GM18498 (cell line): ENCODE measurements at regions not wholly inside any gene's neighbourhood (a gene's known extent, or its start where the extent isn't known, plus 50 kb on each side); places are given as distances from the start of the nearest gene placed in this dataset.
"Not testable (repeated sequence)": the region's sequence is repeated elsewhere in the genome, so short reads cannot be mapped to it uniquely, and the experiment has no call there.

Experiments
- ATAC-seq: cut with Tn5 transposase; IDR thresholded peaks from one replicate; pipeline ENCODE4 v1.9.1; 2021; ENCODE audit warnings: mild to moderate bottlenecking, moderate library complexity; ENCODE audit not compliant: unreplicated experiment

DNA sequence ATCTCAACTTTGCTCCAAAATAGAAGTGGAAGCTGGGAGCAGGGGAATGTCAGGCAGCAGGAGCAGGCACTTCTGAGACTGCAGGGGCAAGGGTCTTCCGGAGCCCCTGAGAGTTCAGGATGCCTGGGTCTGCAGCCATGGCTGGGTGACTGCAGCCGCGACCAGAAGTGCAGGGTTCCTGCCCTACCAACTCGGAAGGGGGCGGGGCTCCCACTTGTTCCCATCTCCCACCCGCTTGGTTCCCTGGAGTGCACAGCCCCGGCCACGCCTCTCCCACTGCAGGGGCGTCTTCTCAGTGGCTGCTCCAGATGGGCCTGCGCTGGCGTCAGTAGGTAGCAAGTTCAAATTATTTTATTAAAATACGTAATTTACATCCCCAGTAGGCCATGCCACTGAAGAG is 1631.7 kb downstream of the OLFM4 start:
- ATAC-seq: no peak

- no peak for ATAC-seq
Observed at GRCh38 chr13:54676526-54677113, 1648.0 kb downstream of the OLFM4 start.

GRCh38 chr13:54682184-54682583 is 1653.6 kb downstream of the OLFM4 start:
- no peak for ATAC-seq

DNA sequence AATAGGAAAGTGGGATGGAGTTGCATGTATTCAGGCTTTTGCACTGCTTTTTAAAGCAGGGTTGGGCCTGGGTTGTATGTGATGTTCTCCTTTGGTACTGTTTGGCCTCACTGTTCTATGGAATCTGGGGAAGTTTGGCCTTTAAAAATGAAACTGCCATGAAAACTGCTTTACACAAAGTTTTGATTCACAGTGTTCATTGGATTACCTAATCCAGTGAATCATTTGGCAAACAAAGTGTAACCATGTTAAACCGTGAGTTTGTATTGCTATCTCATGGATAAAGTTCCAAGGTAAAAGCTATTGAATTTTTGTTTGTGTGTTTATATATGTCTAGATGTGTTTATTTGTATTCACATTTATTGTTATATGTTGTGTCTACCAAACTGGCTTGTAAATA is 1658.6 kb downstream of the OLFM4 start:
- no peak for ATAC-seq

DNA sequence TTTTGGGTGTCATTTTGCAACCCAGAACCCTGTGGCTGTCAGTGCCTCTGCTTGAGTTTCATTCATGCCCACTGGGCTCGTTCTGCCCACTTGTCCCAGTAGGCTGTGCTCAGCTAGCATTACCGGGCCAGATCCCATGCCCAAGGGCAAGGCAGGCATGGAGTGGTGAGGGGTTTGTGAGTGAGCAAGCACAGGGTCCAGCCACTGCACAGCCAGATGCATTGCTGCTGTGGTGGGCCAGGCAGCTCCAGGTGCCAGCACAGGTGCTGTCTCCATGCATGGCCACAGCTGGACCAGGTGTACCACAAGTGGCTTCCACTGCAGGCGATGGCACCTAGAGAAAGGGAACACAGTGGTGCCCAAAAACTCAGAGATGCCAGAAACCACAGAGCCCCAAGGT is 1671.2 kb downstream of the OLFM4 start:
- ATAC-seq: no peak

- ATAC-seq: no peak
Observed at GRCh38 chr13:54705738-54706137, 1677.1 kb downstream of the OLFM4 start.

GRCh38 chr13:54706336-54706735 is 1677.7 kb downstream of the OLFM4 start:
- ATAC-seq: no peak

DNA sequence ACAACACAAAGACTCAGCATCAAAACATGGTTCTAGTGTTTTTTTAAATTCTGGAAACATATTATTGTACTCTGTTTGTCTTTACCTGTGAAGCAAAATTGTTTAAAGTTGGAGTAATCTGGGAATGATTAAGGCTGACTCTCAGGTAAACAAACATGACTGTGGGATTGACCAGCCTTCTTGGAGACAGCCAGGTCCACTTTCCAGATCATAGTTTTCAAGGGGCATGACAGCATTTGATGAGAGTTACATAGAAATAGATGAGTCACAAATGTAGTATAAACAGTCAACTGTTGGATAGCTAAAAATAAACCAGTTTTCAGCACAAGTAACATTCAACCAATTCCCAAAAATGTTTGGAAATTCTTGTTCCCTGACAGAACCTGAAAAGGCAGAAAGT is 1680.9 kb downstream of the OLFM4 start:
- ATAC-seq: no peak

- ATAC-seq: no peak
Observed at GRCh38 chr13:54733639-54734038, 1705.0 kb downstream of the OLFM4 start.

GRCh38 chr13:54737211-54737610 is 1708.6 kb downstream of the OLFM4 start:
- ATAC-seq: not testable (repeated sequence)

DNA sequence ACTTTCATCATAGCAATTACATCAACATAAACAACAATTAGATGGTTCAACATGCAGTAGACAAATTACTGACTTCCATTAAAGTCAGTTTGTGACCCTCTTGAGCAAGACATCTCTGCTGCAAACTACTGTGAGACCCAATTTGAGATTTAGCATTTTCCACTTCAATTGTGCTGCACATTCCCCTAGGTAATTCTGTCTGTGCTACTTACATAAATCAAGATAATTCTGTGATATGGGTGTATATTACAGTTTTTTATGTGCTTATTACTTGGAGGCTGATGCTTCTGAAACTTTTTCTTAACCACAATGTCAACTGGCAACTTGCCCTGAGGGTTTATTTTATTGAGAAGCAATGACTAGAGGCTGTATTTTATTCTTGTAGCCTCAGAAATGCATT is 1714.4 kb downstream of the OLFM4 start:
- ATAC-seq: no peak

DNA sequence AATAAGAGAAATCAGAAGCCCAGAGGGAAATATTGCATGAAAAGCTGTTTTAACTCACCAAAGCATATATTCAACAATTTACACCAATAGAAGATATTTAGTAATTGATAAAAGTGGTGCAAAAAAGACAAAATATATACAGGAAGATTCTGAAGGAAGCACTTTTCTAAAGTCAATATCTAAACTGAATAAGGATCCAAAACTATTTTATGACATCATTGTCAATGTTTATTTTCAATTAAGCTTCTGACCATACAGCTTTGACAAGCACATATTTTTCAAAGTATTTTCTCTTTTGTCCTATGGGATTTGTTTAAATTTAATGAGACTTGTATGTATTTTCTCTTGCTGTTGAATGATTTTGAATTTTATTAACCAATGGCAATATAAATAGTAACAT is 1716.1 kb downstream of the OLFM4 start:
- ATAC-seq: no peak

GRCh38 chr13:54750521-54750920 is 1721.9 kb downstream of the OLFM4 start:
- ATAC-seq: no peak

DNA sequence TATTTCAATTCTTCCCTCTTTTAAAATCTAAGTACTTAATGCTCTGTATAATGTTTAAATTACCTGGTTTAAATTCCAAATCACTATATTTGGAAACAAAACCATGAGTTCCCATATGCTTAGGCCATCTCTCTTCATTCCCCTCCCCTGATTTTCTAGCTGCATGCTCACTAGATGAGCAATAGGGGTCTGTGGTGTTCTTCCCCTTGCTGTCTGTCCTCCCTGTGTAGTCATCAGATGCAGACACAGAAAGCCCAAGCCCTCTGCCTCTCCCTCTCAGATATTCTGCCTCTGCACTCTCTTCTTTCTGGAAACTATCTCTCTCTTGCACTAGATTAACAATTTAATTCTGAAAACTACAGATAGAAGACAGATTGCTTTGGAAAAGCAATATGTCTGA is 1730.2 kb downstream of the OLFM4 start:
- ATAC-seq: no peak

DNA sequence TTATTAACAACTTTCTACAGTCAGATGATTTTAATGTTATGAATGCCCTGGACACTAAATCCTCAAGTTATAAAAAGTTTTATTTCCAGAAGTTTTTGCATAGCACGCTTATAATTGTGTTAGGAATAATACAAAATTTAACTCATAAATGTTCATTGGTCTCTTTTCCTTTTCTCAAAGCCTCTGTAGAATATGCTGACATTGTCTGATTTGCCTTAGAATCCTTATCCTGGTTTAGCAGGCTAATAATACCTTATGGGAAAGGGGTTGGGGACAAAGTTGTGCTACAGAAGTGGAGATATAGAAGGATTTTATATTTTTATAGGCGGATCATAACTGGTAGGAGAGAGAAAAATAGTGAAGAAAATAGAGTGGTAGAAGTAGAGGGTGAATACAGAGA is 1739.6 kb downstream of the OLFM4 start:
- no peak for ATAC-seq

DNA sequence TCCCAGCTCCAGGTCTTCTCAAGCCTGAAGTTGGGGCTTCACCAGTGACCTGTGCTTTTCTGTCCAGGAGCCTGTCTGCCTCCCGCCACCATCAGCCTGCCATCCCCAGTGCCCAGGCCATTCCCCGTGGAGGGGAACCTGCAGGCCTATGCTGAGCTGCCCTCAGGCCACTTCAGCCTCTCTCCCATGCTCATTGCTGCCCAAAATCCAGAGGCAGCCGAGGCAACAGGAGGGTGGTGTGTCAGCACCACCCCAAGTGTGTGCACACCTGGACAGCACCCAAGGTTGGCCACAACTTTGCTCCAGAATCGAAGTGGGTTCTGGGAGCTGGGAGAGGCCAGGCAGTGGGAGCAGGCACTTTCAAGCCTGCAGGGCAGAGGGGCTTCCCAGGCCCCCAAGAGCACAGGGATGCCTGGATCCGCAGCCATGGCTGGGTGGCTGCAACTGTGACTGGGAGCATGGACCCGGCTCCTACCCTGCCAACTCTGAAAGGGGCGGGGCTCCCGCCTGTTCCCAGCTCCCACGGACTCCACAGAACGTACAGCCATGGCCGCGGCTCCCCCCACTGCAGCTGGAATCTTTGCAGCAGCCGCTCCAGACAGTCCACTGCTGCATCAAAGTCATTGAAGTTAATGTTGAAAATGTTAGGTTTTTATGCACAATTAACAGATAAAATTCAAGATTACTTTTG is 1747.0 kb downstream of the OLFM4 start:
- ATAC-seq: no peak

GRCh38 chr13:54787754-54788153 is 1759.1 kb downstream of the OLFM4 start:
- ATAC-seq: no peak

- ATAC-seq: no peak
Observed at GRCh38 chr13:54799621-54800226, 1771.1 kb downstream of the OLFM4 start.

GRCh38 chr13:54802226-54802625 is 1773.6 kb downstream of the OLFM4 start:
- no peak for ATAC-seq

- no peak for ATAC-seq
Observed at GRCh38 chr13:54805743-54806142, 1777.1 kb downstream of the OLFM4 start.

DNA sequence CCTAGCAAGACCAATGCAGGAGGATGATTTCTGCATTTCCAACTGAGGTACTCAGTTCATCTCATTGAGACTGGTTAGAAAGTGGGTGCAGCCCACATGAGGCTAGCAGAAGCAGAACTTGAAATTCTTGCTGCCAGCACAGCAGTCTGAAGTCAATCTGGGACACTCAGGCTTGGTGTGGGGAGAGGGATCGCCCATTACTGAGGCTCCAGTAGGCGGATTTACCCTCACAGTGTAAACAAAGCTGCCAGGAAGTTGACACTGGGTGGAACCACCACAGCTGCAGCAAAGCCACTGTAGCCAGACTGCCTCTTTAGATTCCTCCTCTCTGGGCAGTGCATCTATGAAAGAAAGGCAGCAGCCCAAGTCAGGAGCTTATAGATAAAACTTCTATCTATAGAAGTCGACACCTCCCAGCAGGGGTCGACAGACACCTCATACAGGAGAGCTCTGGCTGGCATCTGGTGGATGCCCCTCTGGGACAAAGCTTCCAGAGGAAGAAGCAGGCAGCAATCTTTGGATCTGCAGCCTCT is 1793.4 kb downstream of the OLFM4 start:
- ATAC-seq: not testable (repeated sequence)

- not testable (repeated sequence) for ATAC-seq
Observed at GRCh38 chr13:54829391-54830068, 1800.9 kb downstream of the OLFM4 start.
